Tongue (tissue), 1 donor: ENCODE measurements at regions not wholly inside any gene's neighbourhood (a gene's known extent, or its start where the extent isn't known, plus 50 kb on each side); places are given as distances from the start of the nearest gene placed in this dataset.
"Not testable (repeated sequence)": the region's sequence is repeated elsewhere in the genome, so short reads cannot be mapped to it uniquely, and the experiment has no call there.

Experiments
- DNase-seq: peaks from one replicate; pipeline ENCODE4 v3.0.0-alpha.2; 2015

GRCh38 chr2:209307161-209308001 is 116.5 kb upstream of the MAP2 start:
- DNase-seq = no peak

- no peak for DNase-seq
Measured at GRCh38 chr2:209308415-209308814, 115.4 kb upstream of the MAP2 start.

GRCh38 chr2:209311948-209312347 is 111.9 kb upstream of the MAP2 start:
- peak; percentile 3 for DNase-seq

GRCh38 chr2:209312450-209312849 is 111.4 kb upstream of the MAP2 start:
- DNase-seq = not testable (repeated sequence)

- no peak for DNase-seq
Measured at GRCh38 chr2:209314653-209315052, 109.2 kb upstream of the MAP2 start.

- no peak for DNase-seq
Measured at GRCh38 chr2:209316141-209316540, 107.7 kb upstream of the MAP2 start.

GRCh38 chr2:209321076-209321475 is 102.8 kb upstream of the MAP2 start:
- DNase-seq = no peak

GRCh38 chr2:209321581-209321980 is 102.3 kb upstream of the MAP2 start:
- DNase-seq = no peak

GRCh38 chr2:209322041-209322440 is 101.8 kb upstream of the MAP2 start:
- no peak for DNase-seq

GRCh38 chr2:209322905-209323512 is 100.8 kb upstream of the MAP2 start:
- DNase-seq = no peak

GRCh38 chr2:209323738-209324137 is 100.1 kb upstream of the MAP2 start:
- no peak for DNase-seq

- no peak for DNase-seq
Measured at GRCh38 chr2:209324281-209324680, 99.6 kb upstream of the MAP2 start.

- DNase-seq = peak; percentile 45
Measured at GRCh38 chr2:209331291-209331844, 92.5 kb upstream of the MAP2 start.

GRCh38 chr2:209334188-209335017 is 89.4 kb upstream of the MAP2 start:
- peak; percentile 86 for DNase-seq

- no peak for DNase-seq
Measured at GRCh38 chr2:209340522-209340921, 83.3 kb upstream of the MAP2 start.

- DNase-seq = no peak
Measured at GRCh38 chr2:209344349-209344748, 79.5 kb upstream of the MAP2 start.

- no peak for DNase-seq
Measured at GRCh38 chr2:209348433-209348832, 75.4 kb upstream of the MAP2 start.

GRCh38 chr2:209351636-209352035 is 72.2 kb upstream of the MAP2 start:
- DNase-seq = no peak

GRCh38 chr2:209358992-209359391 is 64.9 kb upstream of the MAP2 start:
- no peak for DNase-seq

GRCh38 chr2:209367075-209367747 is 56.6 kb upstream of the MAP2 start:
- no peak for DNase-seq

- no peak for DNase-seq
Measured at GRCh38 chr2:209368406-209368805, 55.4 kb upstream of the MAP2 start.

GRCh38 chr2:209368914-209369313 is 54.9 kb upstream of the MAP2 start:
- no peak for DNase-seq
